ENCODE measurements at regions not wholly inside any gene's neighbourhood (a gene's known extent, or its start where the extent isn't known, plus 50 kb on each side); places are given as distances from the start of the nearest gene placed in this dataset.

DNA sequence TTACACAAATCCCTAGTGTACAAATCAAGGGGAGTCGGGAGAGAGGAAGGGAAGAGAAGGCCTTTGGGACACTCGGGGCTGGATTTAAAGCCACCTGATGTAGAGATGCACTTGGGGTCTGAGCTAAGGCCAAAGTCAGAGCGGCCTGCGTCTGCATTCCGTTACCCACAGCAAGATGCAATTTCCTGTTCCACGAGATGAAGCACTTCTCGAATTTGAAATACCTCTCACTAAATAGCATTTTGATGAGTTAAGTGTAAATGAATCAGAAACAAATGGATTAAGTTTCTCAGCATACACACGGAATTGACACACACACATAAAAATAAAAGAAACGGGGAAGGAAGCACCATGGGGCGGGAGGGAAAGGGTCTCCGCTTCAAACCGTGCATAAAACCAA, 386.0 kb downstream of the SOX9 start:
- intact Hi-C loops (cut with DNase I; ENCODE audit: low total_unique reads) = no loop called here
- WGBS, 2 donors = 88 to 89% methylated on average over 12 of the region's 12 CpGs
- Histone ChIP-seq H3K4me3 (no peak overlapping the region), H3K36me3 (ENCODE audit: low read depth, missing control alignments) (no peaks in the 10 kb centered on the region), H3K27ac (no peak overlapping the region), H3K4me1 (peaks cover 19% of the 10 kb centered on the region), H3K27me3 (no peaks in the 10 kb centered on the region), H3K9me3 (no peaks in the 10 kb centered on the region)
- no peak for DNase-seq
- TF ChIP-seq, protein P1, sequence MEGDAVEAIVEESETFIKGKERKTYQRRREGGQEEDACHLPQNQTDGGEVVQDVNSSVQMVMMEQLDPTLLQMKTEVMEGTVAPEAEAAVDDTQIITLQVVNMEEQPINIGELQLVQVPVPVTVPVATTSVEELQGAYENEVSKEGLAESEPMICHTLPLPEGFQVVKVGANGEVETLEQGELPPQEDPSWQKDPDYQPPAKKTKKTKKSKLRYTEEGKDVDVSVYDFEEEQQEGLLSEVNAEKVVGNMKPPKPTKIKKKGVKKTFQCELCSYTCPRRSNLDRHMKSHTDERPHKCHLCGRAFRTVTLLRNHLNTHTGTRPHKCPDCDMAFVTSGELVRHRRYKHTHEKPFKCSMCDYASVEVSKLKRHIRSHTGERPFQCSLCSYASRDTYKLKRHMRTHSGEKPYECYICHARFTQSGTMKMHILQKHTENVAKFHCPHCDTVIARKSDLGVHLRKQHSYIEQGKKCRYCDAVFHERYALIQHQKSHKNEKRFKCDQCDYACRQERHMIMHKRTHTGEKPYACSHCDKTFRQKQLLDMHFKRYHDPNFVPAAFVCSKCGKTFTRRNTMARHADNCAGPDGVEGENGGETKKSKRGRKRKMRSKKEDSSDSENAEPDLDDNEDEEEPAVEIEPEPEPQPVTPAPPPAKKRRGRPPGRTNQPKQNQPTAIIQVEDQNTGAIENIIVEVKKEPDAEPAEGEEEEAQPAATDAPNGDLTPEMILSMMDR (IDR thresholded peaks at IDR 0.05) = no peak
- TF ChIP-seq POLR2A (IDR thresholded peaks at IDR 0.05) = no peak

DNA sequence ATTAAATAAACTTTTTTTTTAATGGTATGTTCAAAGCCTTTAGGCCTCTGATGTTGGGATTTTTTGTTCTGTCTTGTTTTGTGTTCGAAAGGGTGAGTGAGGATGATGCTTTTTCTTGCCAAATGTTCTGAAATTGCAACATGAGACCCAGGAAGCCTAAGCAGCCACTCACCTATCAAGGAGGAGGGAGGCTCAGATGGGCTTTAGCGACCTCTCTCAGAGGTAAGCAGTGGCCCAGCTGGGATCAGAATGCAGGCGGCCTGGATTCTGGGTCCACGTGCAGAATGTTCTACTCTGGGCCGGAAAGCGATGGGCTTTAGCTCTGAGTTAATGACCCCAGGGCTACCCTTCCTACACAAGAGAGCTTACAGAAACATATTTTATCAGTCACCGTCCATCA, 386.6 kb downstream of the SOX9 start:
- Histone ChIP-seq H3K9me3 (no peaks in the 10 kb centered on the region), H3K27ac (peak overlapping the region in 1 of 2 donors; percentile 50), H3K4me1 (peaks cover 19% of the 10 kb centered on the region), H3K27me3 (no peaks in the 10 kb centered on the region), H3K4me3 (no peak overlapping the region), H3K36me3 (ENCODE audit: low read depth, missing control alignments) (no peaks in the 10 kb centered on the region)
- intact Hi-C loops (cut with DNase I; ENCODE audit: low total_unique reads) = no loop called here
- no peak for DNase-seq
- 45 to 60% methylated on average over 7 of the region's 7 CpGs for WGBS, 2 donors
- TF ChIP-seq, protein P1 (IDR thresholded peaks at IDR 0.05) = no peak
- no peak for TF ChIP-seq POLR2A (IDR thresholded peaks at IDR 0.05)

DNA sequence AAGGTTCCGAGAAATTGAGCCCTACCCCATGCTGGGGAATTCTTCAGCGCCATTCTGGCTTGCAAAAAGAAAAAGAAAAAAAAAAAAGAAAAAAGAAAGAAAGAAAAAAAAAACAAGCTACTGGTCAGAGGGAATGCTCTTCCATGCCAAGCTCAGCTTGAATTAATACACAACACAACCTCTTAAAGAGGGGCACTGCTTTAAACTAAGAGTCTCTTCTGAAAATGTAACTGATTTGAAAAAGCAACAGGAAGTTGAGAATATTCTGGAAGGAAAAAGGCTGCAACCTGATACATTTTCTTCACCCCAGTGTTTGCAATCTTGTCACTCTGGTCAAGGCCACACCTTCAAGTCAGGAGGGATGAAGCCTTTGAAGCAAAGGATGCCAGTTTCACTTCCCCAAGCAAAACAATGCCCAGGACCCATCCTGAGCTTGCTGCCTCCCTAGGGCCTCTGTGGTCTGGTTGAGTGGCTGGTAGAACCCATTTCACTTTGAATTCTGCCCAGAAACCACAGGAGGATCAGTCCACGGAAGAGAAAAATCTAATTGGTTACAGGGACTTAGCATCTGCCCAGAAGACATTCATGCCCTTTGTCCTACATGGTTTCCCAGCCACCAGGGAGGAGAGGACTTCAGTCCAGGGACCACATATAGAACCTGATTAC, 389.7 kb downstream of the SOX9 start:
- intact Hi-C loops (cut with DNase I; ENCODE audit: low total_unique reads) = no loop called here

DNA sequence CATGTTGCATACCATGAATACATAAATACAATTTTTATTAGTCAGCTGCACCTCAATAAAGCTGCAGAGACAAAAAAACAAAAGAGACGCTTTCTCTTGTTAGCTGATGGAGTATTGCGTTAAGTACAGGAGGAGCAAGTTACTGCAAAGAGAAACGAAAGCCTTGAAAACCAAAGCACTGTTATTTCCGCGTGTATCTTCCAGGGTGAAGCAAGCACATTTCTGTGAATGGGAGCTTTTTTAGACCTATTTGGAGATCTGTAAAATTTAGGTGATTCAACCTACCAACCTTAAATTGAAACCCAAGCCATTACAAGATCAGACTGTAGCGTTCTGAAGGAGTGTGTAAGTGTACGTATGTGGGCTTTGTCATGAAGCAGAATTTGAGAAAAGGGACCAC, 390.4 kb downstream of the SOX9 start:
- Histone ChIP-seq H3K4me1 (peaks cover 38% of the 10 kb centered on the region), H3K27ac (no peak overlapping the region), H3K9me3 (no peaks in the 10 kb centered on the region), H3K27me3 (no peaks in the 10 kb centered on the region), H3K36me3 (ENCODE audit: low read depth, missing control alignments) (no peaks in the 10 kb centered on the region), H3K4me3 (no peak overlapping the region)
- DNase-seq = no peak
- TF ChIP-seq, protein P1 (IDR thresholded peaks at IDR 0.05) = no peak
- TF ChIP-seq POLR2A (IDR thresholded peaks at IDR 0.05) = no peak
- WGBS, 2 donors = 86 to 91% methylated on average over 7 of the region's 7 CpGs
- intact Hi-C loops (cut with DNase I; ENCODE audit: low total_unique reads) = no loop called here

More for the DNA sequence above, 389.7 kb downstream of the SOX9 start:
- TF ChIP-seq, protein P1 (IDR thresholded peaks at IDR 0.05) = no peak
- no peak for TF ChIP-seq POLR2A (IDR thresholded peaks at IDR 0.05)
- no peaks in the 10 kb centered on the region for H3K36me3 ChIP-seq (ENCODE audit: low read depth, missing control alignments)
- peak overlapping the region in 1 of 2 donors; percentile 44 for H3K27ac ChIP-seq
- peaks cover 31% of the 10 kb centered on the region for H3K4me1 ChIP-seq
- no peak overlapping the region for H3K4me3 ChIP-seq
- 64 to 80% methylated on average over 3 of the region's 3 CpGs for WGBS, 2 donors
- H3K9me3 ChIP-seq = no peaks in the 10 kb centered on the region
- DNase-seq = no peak
- H3K27me3 ChIP-seq = no peaks in the 10 kb centered on the region

DNA sequence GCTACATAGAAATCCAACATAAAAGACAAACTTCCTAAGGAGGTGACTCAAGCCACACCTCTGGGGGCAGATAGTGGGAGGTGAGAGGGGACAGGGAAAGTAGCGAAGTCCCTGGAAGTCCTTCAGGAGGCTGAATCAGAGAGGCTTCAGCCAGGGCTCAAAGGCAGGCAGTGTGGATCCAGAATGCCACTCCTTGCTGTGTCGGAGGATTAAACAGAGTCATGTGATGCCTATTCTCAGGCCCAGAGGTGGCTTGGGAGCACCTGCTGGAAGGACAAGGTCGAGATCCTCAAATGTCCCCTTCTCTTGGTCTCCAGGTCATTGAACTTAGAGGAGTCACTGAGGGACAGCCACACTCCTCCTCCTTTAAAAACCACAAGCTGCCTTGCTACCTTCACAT, 391.1 kb downstream of the SOX9 start:
- H3K36me3 ChIP-seq (ENCODE audit: low read depth, missing control alignments) = no peaks in the 10 kb centered on the region
- H3K27ac ChIP-seq = peak overlapping the region in 1 of 2 donors; percentile 25
- TF ChIP-seq, protein P1 (IDR thresholded peaks at IDR 0.05) = no peak
- TF ChIP-seq POLR2A (IDR thresholded peaks at IDR 0.05) = no peak
- no peaks in the 10 kb centered on the region for H3K9me3 ChIP-seq
- intact Hi-C loops (cut with DNase I; ENCODE audit: low total_unique reads) = no loop called here
- 64 to 79% methylated on average over 3 of the region's 3 CpGs for WGBS, 2 donors
- peaks cover 45% of the 10 kb centered on the region for H3K4me1 ChIP-seq
- H3K4me3 ChIP-seq = no peak overlapping the region
- no peaks in the 10 kb centered on the region for H3K27me3 ChIP-seq
- no peak for DNase-seq

Measured in testis (tissue), 2 donors.